Neural cell (in vitro differentiated cells): ENCODE measurements at regions not wholly inside any gene's neighbourhood (a gene's known extent, or its start where the extent isn't known, plus 50 kb on each side); places are given as distances from the start of the nearest gene placed in this dataset.

Experiments
- EP300 ChIP-seq: fragments of 450-650 bp; conservative IDR thresholded peaks from 2 replicates; pipeline ENCODE4 v1.6.1; 2014; ENCODE audit warnings: antibody characterized with exemption, mild to moderate bottlenecking, moderate library complexity; ENCODE audit not compliant: poor library complexity, severe bottlenecking
- EZH2 ChIP-seq: fragments of 200-600, 300-800 bp; shearing (Covaris generic), sonication (generic); IDR thresholded peaks from 2 replicates; pipeline ENCODE4 v1.6.1; 2014; ENCODE audit warnings: antibody characterized with exemption, low read length, borderline replicate concordance, mild to moderate bottlenecking; ENCODE audit not compliant: insufficient read depth, poor library complexity, severe bottlenecking
- MXI1 ChIP-seq: fragments of 450-650 bp; conservative IDR thresholded peaks from 2 replicates; pipeline ENCODE4 v1.6.1; 2014; ENCODE audit warnings: antibody characterized with exemption, mild to moderate bottlenecking; ENCODE audit not compliant: poor library complexity, severe bottlenecking
- POLR2AphosphoS5 ChIP-seq: IDR thresholded peaks from 2 replicates; pipeline ENCODE4 v1.6.1; 2012
- RAD21 ChIP-seq: fragments of 450-650 bp; conservative IDR thresholded peaks from 2 replicates; pipeline ENCODE4 v1.6.1; 2014; ENCODE audit warnings: antibody characterized with exemption, mild to moderate bottlenecking, moderate library complexity
- TF ChIP-seq, protein P1 (sequence below): fragments of 450-650 bp; IDR thresholded peaks from 2 replicates; pipeline ENCODE4 v1.5.1; 2014; ENCODE audit warnings: antibody characterized with exemption, mild to moderate bottlenecking, moderate library complexity; ENCODE audit not compliant: poor library complexity, severe bottlenecking

DNA sequence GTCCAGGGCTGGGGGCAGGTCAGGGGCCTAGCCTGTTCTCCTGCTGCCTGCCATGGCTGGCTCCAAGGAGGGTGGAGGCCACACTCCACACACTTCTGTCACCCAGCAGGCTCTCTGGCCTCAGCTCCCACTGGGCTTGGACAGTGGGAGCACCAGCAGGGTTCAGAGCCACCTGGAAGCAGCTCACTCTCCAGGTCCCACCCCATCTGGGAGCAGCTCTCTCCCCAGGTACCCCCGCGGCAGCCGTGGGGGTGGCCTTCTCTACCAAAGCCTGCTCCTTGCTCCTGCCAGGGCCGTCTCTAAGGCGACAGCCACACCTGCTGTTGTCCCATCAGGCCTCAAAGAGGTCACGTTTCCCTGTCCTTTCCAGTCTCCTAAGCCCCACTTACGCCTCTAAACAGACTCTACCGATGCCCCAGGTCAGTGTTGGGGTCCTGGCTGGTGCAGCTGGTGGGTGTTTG is 142.5 kb upstream of the RET start:
- TF ChIP-seq, protein P1, sequence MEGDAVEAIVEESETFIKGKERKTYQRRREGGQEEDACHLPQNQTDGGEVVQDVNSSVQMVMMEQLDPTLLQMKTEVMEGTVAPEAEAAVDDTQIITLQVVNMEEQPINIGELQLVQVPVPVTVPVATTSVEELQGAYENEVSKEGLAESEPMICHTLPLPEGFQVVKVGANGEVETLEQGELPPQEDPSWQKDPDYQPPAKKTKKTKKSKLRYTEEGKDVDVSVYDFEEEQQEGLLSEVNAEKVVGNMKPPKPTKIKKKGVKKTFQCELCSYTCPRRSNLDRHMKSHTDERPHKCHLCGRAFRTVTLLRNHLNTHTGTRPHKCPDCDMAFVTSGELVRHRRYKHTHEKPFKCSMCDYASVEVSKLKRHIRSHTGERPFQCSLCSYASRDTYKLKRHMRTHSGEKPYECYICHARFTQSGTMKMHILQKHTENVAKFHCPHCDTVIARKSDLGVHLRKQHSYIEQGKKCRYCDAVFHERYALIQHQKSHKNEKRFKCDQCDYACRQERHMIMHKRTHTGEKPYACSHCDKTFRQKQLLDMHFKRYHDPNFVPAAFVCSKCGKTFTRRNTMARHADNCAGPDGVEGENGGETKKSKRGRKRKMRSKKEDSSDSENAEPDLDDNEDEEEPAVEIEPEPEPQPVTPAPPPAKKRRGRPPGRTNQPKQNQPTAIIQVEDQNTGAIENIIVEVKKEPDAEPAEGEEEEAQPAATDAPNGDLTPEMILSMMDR = no peak
- TF ChIP-seq POLR2AphosphoS5 = no peak
- no peak for TF ChIP-seq EZH2
- no peak for TF ChIP-seq RAD21
- TF ChIP-seq EP300 = no peak
- TF ChIP-seq MXI1 = no peak
